Osteocyte (in vitro differentiated cells): ENCODE measurements at regions not wholly inside any gene's neighbourhood (a gene's known extent, or its start where the extent isn't known, plus 50 kb on each side); places are given as distances from the start of the nearest gene placed in this dataset.

Experiments
- DNase-seq: peaks from one replicate; pipeline ENCODE4 v3.0.0; 2021; ENCODE audit warnings: mixed read lengths; ENCODE audit not compliant: unreplicated experiment; ENCODE audit errors: extremely low spot score
- H3K27ac Mint-ChIP-seq: one replicate; pipeline ENCODE4 v1.8.0; 2021; ENCODE audit warnings: mild to moderate bottlenecking, mixed read lengths; ENCODE audit not compliant: unreplicated experiment
- H3K27me3 Mint-ChIP-seq: one replicate; pipeline ENCODE4 v1.8.0; 2021; ENCODE audit warnings: mixed read lengths; ENCODE audit not compliant: unreplicated experiment
- H3K36me3 Mint-ChIP-seq: one replicate; pipeline ENCODE4 v1.8.0; 2021; ENCODE audit warnings: mixed read lengths; ENCODE audit not compliant: unreplicated experiment
- H3K4me1 Mint-ChIP-seq: one replicate; pipeline ENCODE4 v1.8.0; 2021; ENCODE audit warnings: mixed read lengths; ENCODE audit not compliant: unreplicated experiment
- H3K4me3 Mint-ChIP-seq: one replicate; pipeline ENCODE4 v1.8.0; 2021; ENCODE audit warnings: mild to moderate bottlenecking, moderate library complexity, mixed read lengths; ENCODE audit not compliant: unreplicated experiment
- H3K9me3 Mint-ChIP-seq: one replicate; pipeline ENCODE4 v1.8.0; 2021; ENCODE audit warnings: mixed read lengths; ENCODE audit not compliant: unreplicated experiment
- TF ChIP-seq, protein P1 (sequence below): fragments of 200-600 bp; sonication (generic); IDR thresholded peaks from 2 replicates; pipeline ENCODE4 v1.5.0; 2021; ENCODE audit warnings: antibody characterized with exemption, mild to moderate bottlenecking, moderate library complexity

DNA sequence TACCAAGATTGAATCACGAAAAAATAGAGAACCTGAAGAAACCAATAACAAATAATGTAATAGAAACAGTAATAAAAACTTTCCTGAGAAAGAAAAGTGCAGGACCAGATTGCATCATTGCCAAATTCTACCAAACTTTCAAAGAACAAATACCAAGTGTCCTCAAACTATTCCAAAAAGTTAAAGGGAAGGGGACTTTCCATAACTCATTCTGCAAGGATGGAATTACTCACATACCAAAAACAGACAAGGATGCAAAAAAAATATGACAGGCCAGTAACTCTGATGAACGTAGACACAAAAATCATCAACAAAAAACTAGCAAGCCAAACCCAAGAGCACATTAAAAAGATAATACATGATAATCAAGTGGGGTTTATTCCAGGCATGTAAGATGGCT lies 172.3 kb upstream of the SLC35G4 start:
- DNase-seq: no peak
- no peak overlapping the region for H3K27ac Mint-ChIP-seq
- peaks cover 12% of the 10 kb centered on the region for H3K4me1 Mint-ChIP-seq
- H3K27me3 Mint-ChIP-seq: no peaks in the 10 kb centered on the region
- no peak overlapping the region for H3K4me3 Mint-ChIP-seq
- no peaks in the 10 kb centered on the region for H3K9me3 Mint-ChIP-seq
- TF ChIP-seq, protein P1, sequence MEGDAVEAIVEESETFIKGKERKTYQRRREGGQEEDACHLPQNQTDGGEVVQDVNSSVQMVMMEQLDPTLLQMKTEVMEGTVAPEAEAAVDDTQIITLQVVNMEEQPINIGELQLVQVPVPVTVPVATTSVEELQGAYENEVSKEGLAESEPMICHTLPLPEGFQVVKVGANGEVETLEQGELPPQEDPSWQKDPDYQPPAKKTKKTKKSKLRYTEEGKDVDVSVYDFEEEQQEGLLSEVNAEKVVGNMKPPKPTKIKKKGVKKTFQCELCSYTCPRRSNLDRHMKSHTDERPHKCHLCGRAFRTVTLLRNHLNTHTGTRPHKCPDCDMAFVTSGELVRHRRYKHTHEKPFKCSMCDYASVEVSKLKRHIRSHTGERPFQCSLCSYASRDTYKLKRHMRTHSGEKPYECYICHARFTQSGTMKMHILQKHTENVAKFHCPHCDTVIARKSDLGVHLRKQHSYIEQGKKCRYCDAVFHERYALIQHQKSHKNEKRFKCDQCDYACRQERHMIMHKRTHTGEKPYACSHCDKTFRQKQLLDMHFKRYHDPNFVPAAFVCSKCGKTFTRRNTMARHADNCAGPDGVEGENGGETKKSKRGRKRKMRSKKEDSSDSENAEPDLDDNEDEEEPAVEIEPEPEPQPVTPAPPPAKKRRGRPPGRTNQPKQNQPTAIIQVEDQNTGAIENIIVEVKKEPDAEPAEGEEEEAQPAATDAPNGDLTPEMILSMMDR: no peak
- H3K36me3 Mint-ChIP-seq: no peaks in the 10 kb centered on the region

DNA sequence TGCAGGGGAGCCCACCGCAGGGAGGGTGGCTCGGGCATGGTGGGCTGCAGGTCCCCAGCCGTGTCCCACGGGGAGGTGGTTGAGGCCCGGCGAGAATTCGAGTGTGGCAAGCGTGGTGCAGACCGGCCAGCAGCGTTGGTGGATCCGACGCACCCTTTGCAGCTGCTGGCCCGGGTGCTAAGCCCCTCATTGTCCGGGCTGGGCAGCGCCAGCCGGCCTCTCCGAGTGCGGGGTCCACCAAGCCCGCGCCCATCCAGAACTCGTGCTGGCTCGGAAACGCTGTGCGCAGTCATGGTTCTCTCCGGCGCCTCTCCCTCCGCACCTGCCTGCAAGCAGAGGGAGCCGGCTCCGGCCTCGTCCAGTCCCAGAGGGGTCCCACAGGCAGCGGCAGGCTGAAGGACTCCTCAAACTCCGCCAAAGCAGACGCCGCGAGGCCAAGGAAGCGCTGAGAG lies 177.0 kb upstream of the SLC35G4 start:
- H3K36me3 Mint-ChIP-seq: no peaks in the 10 kb centered on the region
- DNase-seq: no peak
- H3K4me1 Mint-ChIP-seq: peaks cover 12% of the 10 kb centered on the region

DNA sequence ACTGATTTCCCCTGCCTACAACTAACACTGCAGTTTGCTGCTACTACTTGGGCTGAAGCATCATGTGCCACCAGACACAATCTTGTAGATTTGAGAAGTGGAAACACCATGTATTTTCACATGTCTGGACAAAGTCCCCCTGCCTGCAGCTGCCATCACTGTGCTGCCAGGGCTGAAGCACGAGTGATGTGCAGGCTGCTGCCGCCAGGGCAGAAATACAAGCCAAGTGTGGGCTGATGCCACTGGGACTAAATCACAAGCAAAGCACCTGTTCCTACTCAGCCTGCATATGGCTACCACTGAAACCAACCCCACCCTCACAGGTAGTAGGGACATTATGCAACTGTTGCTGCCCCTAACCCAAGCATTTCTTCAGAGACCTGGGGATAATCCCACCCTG lies 179.5 kb upstream of the SLC35G4 start:
- Mint-ChIP-seq H3K27ac (no peak overlapping the region), H3K4me1 (peaks cover 11% of the 10 kb centered on the region), H3K9me3 (peaks cover 6% of the 10 kb centered on the region)

More for the DNA sequence above, 177.0 kb upstream of the SLC35G4 start:
- Mint-ChIP-seq H3K27me3 (no peaks in the 10 kb centered on the region), H3K27ac (no peak overlapping the region), H3K4me3 (no peak overlapping the region), H3K9me3 (no peaks in the 10 kb centered on the region)
- TF ChIP-seq, protein P1: no peak

DNA sequence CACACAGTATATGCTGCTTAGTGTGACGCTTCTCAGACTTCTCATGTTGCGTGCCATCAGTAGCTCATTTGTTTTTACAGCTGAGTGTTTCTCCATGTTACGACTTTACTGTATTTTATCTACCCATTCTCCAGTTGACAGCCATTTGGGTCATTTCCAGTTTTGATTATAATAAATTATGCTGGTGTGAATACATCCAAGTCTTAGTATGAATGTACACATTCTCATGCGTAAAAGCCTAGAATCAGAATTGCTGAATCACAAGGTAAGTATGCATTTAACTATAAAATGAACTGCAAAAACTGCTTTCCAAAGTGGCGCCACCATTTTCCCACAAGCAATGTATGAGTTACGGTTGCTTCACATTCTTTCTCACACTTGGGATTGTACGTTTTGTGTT lies 184.2 kb upstream of the SLC35G4 start:
- H3K27me3 Mint-ChIP-seq: no peaks in the 10 kb centered on the region
- no peaks in the 10 kb centered on the region for H3K36me3 Mint-ChIP-seq
- peaks cover 13% of the 10 kb centered on the region for H3K4me1 Mint-ChIP-seq
- no peak overlapping the region for H3K4me3 Mint-ChIP-seq
- no peak for DNase-seq
- H3K27ac Mint-ChIP-seq: peak overlapping the region; percentile 74
- TF ChIP-seq, protein P1: no peak
- peaks cover 6% of the 10 kb centered on the region for H3K9me3 Mint-ChIP-seq

More for the DNA sequence above, 179.5 kb upstream of the SLC35G4 start:
- TF ChIP-seq, protein P1: no peak
- H3K4me3 Mint-ChIP-seq: no peak overlapping the region
- no peaks in the 10 kb centered on the region for H3K27me3 Mint-ChIP-seq
- H3K36me3 Mint-ChIP-seq: no peaks in the 10 kb centered on the region
- no peak for DNase-seq

DNA sequence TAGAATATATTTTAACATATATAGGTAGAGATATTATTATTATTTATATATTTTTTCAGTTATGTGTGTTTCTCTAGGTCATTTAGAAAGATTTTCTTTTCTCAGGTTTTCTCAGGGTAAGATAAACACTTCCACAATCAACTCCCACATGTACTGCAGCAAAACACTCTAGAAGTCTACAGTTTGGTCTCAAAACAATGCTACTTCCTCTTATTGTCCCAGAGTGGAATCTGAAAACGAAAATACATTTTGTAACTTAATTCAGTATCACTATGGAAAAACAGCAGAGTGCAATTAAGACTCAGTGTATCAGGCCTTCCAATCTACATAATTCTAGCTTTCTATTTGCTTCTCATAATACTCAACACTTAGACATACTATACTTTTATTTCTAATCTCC lies 190.1 kb upstream of the SLC35G4 start:
- DNase-seq: no peak
- no peaks in the 10 kb centered on the region for H3K9me3 Mint-ChIP-seq
- peaks cover 5% of the 10 kb centered on the region for H3K4me1 Mint-ChIP-seq
- H3K36me3 Mint-ChIP-seq: no peaks in the 10 kb centered on the region
- no peaks in the 10 kb centered on the region for H3K27me3 Mint-ChIP-seq
- TF ChIP-seq, protein P1: no peak
- H3K4me3 Mint-ChIP-seq: no peak overlapping the region
- H3K27ac Mint-ChIP-seq: no peak overlapping the region
